GM12878 (cell line): ENCODE measurements at regions not wholly inside any gene's neighbourhood (a gene's known extent, or its start where the extent isn't known, plus 50 kb on each side); places are given as distances from the start of the nearest gene placed in this dataset.

ENCODE experiments used
- EGR1 ChIP-seq, 2 experiments: IDR thresholded peaks; 1 replicate in 1 of 2; 2 replicates in 1 of 2; pipeline ENCODE4 v1.6.1; 2011 to 2012; ENCODE audit warnings: low read depth in 2 of 2, low read length in 2 of 2, borderline replicate concordance in 1 of 2, mild to moderate bottlenecking in 1 of 2, moderate library complexity in 1 of 2
- EP300 ChIP-seq, 2 experiments: fragments of 150-350 bp in 1 of 2; IDR thresholded peaks; 2 replicates each; pipeline ENCODE4 v1.6.1; 2011 to 2012; ENCODE audit warnings: low read depth in 2 of 2, low read length in 2 of 2, borderline replicate concordance in 1 of 2, improper control_type of control experiment in 1 of 2, inconsistent platforms in 1 of 2; ENCODE audit not compliant: control insufficient read depth in 1 of 2
- NRF1 ChIP-seq: conservative IDR thresholded peaks from 2 replicates; pipeline ENCODE4 v1.6.1; 2011; ENCODE audit warnings: mild to moderate bottlenecking, low read depth, low read length, improper control_type of control experiment
- USF2 ChIP-seq: IDR thresholded peaks from 2 replicates; pipeline ENCODE4 v1.6.1; 2011; ENCODE audit warnings: low read depth, low read length, improper control_type of control experiment, borderline replicate concordance

- TF ChIP-seq EP300 (IDR thresholded peaks at IDR 0.05; ENCODE audit: borderline replicate concordance in 1 of 2, control insufficient read depth in 1 of 2, low read depth in 2 of 2, low read length in 2 of 2): no peak
- no peak for TF ChIP-seq EGR1 (IDR thresholded peaks at IDR 0.05; ENCODE audit: borderline replicate concordance in 1 of 2, low read depth in 2 of 2, low read length in 2 of 2)
- no peak for TF ChIP-seq USF2
- TF ChIP-seq NRF1: no peak
Observed at GRCh38 chrX:45850775-45851433, 650.2 kb upstream of the DIPK2B start.
